GM13976 (cell line): ENCODE measurements at regions not wholly inside any gene's neighbourhood (a gene's known extent, or its start where the extent isn't known, plus 50 kb on each side); places are given as distances from the start of the nearest gene placed in this dataset.

ENCODE experiments used
- DNase-seq: peaks from one replicate; pipeline ENCODE4 v3.0.0; 2012; ENCODE audit warnings: low spot score
- CTCF ChIP-seq: IDR thresholded peaks from 2 replicates; pipeline ENCODE4 v1.5.1; 2012; ENCODE audit warnings: borderline replicate concordance, mild to moderate bottlenecking; ENCODE audit not compliant: insufficient read depth; ENCODE audit errors: extremely low read depth, missing control alignments, control extremely low read depth
- in situ Hi-C: fragments of 300-500 bp; cut with MboI; formaldehyde crosslinking; loops from one replicate; pipeline ENCODE4 v1.12.0; 2022; ENCODE audit warnings: low sequenced_read_pairs, mixed read lengths, inconsistent platforms; ENCODE audit not compliant: unreplicated experiment

GRCh38 chr10:29881336-29881771, 178.0 kb downstream of the JCAD start:
- TF ChIP-seq CTCF: no peak
- no peak for DNase-seq
- in situ Hi-C loops: no loop called here

GRCh38 chr10:29880856-29881255, 178.5 kb downstream of the JCAD start:
- no peak for DNase-seq
- no peak for TF ChIP-seq CTCF
- in situ Hi-C loops: no loop called here

GRCh38 chr10:29879862-29880261, 179.5 kb downstream of the JCAD start:
- in situ Hi-C loops: no loop called here
- no peak for TF ChIP-seq CTCF
- DNase-seq: no peak

GRCh38 chr10:29878492-29878891, 180.9 kb downstream of the JCAD start:
- DNase-seq: no peak
- no peak for TF ChIP-seq CTCF
- in situ Hi-C loops: no loop called here

GRCh38 chr10:29877793-29878491, 181.4 kb downstream of the JCAD start:
- in situ Hi-C loops: no loop called here

GRCh38 chr10:29876008-29876555, 183.3 kb downstream of the JCAD start:
- no peak for TF ChIP-seq CTCF
- no peak for DNase-seq
- in situ Hi-C loops: no loop called here

More at GRCh38 chr10:29877793-29878491, 181.4 kb downstream of the JCAD start:
- no peak for TF ChIP-seq CTCF
- no peak for DNase-seq
